ENCODE measurements at regions not wholly inside any gene's neighbourhood (a gene's known extent, or its start where the extent isn't known, plus 50 kb on each side); places are given as distances from the start of the nearest gene placed in this dataset.

GRCh38 chr7:80385508-80385907 is 126.4 kb downstream of the GNAT3 start:
- no peak overlapping the region for H3K4me3 ChIP-seq (replicated peaks in 1 of 2; ENCODE audit: low read depth in 2 of 2, low read length in 2 of 2)
- no peak for TF ChIP-seq CTCF (IDR thresholded peaks at IDR 0.05; ENCODE audit: low read depth, low read length)
- peak; percentile 58 to 66 for DNase-seq (ENCODE audit: low read depth in 2 of 2)

DNA sequence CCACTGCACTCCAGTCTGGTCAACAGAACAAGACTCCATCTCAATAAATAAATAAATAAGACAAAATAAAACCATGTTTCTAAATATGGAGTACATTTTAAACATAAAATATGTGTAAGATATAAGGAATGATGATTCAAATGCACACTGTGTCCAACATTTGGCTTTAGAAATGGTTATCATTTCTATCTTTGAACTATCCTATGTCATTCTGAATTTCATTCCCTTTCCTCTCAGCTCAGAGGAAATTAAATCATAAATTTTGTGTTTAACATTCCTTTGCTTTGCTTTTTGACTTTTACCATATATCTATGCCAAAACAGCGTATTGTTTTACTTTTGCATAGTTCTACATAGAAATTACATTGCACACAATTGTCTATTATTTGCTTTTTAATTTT is 130.9 kb downstream of the GNAT3 start:
- no peak for TF ChIP-seq CTCF (IDR thresholded peaks at IDR 0.05; ENCODE audit: low read depth, low read length)
- no peak for DNase-seq (ENCODE audit: low read depth in 2 of 2)
- no peak overlapping the region for H3K4me3 ChIP-seq (replicated peaks in 1 of 2; ENCODE audit: low read depth in 2 of 2, low read length in 2 of 2)

- peak; percentile 68 to 73 for DNase-seq (ENCODE audit: low read depth in 2 of 2)
- TF ChIP-seq CTCF (IDR thresholded peaks at IDR 0.05; ENCODE audit: low read depth, low read length), result no peak
- no peak overlapping the region for H3K4me3 ChIP-seq (replicated peaks in 1 of 2; ENCODE audit: low read depth in 2 of 2, low read length in 2 of 2)
Measured at GRCh38 chr7:80379034-80379982, 132.6 kb downstream of the GNAT3 start.

DNA sequence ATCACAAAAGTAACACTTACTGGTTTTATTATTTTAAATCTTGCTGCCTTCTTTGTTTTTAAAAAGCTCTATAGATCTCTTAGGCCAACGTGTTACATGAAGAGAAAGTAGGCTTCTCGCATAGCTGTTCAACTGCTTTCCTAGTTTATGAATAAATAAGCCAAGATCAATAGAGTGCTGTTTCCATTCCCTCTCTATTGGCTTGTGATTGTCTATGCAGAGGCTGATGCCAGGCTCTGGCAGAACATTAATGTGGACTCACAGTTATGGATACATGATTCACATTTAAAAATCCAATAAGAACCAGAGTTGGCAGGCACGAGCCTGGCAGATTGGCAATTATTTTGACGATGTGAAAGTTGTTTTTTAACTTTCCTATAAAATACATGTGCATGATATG is 137.5 kb downstream of the GNAT3 start:
- no peak for TF ChIP-seq CTCF (IDR thresholded peaks at IDR 0.05; ENCODE audit: low read depth, low read length)
- no peak overlapping the region for H3K4me3 ChIP-seq (replicated peaks in 1 of 2; ENCODE audit: low read depth in 2 of 2, low read length in 2 of 2)
- DNase-seq (ENCODE audit: low read depth in 2 of 2), result no peak

- no peak overlapping the region for H3K4me3 ChIP-seq (replicated peaks in 1 of 2; ENCODE audit: low read depth in 2 of 2, low read length in 2 of 2)
- TF ChIP-seq CTCF (IDR thresholded peaks at IDR 0.05; ENCODE audit: low read depth, low read length), result no peak
- DNase-seq (ENCODE audit: low read depth in 2 of 2), result no peak
Measured at GRCh38 chr7:80373429-80374032, 138.3 kb downstream of the GNAT3 start.

- peak; percentile 30 to 66 for DNase-seq (ENCODE audit: low read depth in 2 of 2)
- no peak for TF ChIP-seq CTCF (IDR thresholded peaks at IDR 0.05; ENCODE audit: low read depth, low read length)
- H3K4me3 ChIP-seq (replicated peaks in 1 of 2; ENCODE audit: low read depth in 2 of 2, low read length in 2 of 2), result no peak overlapping the region
Measured at GRCh38 chr7:80372415-80372814, 139.4 kb downstream of the GNAT3 start.
